HG02938 (cell line): ENCODE measurements at regions not wholly inside any gene's neighbourhood (a gene's known extent, or its start where the extent isn't known, plus 50 kb on each side); places are given as distances from the start of the nearest gene placed in this dataset.

Source experiments
- ATAC-seq: cut with Tn5 transposase; IDR thresholded peaks from one replicate; pipeline ENCODE4 v1.9.1; 2021; ENCODE audit warnings: mild to moderate bottlenecking, moderate library complexity; ENCODE audit not compliant: unreplicated experiment

- no peak for ATAC-seq
These were observed 401.3 kb upstream of the PIK3C3 start for GRCh38 chr18:41553716-41554115.

- no peak for ATAC-seq
These were observed 406.3 kb upstream of the PIK3C3 start for GRCh38 chr18:41548521-41549260.

- no peak for ATAC-seq
These were observed 409.7 kb upstream of the PIK3C3 start for GRCh38 chr18:41545091-41545888.

- no peak for ATAC-seq
These were observed 411.2 kb upstream of the PIK3C3 start for GRCh38 chr18:41543815-41544214.

- ATAC-seq: no peak
These were observed 414.7 kb upstream of the PIK3C3 start for GRCh38 chr18:41540237-41540871.

GRCh38 chr18:41538751-41539150 lies 416.3 kb upstream of the PIK3C3 start:
- no peak for ATAC-seq

- no peak for ATAC-seq
These were observed 417.4 kb upstream of the PIK3C3 start for GRCh38 chr18:41537666-41538065.

- ATAC-seq: no peak
These were observed 422.5 kb upstream of the PIK3C3 start for GRCh38 chr18:41532344-41533086.

- no peak for ATAC-seq
These were observed 424.1 kb upstream of the PIK3C3 start for GRCh38 chr18:41530970-41531369.

- ATAC-seq: no peak
These were observed 425.9 kb upstream of the PIK3C3 start for GRCh38 chr18:41529093-41529492.

- ATAC-seq: no peak
These were observed 429.0 kb upstream of the PIK3C3 start for GRCh38 chr18:41526054-41526453.

GRCh38 chr18:41524674-41525470 lies 430.2 kb upstream of the PIK3C3 start:
- no peak for ATAC-seq

GRCh38 chr18:41517142-41517541 lies 437.9 kb upstream of the PIK3C3 start:
- ATAC-seq: no peak

- ATAC-seq: no peak
These were observed 441.6 kb upstream of the PIK3C3 start for GRCh38 chr18:41513438-41513837.

- no peak for ATAC-seq
These were observed 450.7 kb upstream of the PIK3C3 start for GRCh38 chr18:41504316-41504715.

- no peak for ATAC-seq
These were observed 453.2 kb upstream of the PIK3C3 start for GRCh38 chr18:41501848-41502247.

- ATAC-seq: no peak
These were observed 455.7 kb upstream of the PIK3C3 start for GRCh38 chr18:41499345-41499744.

- no peak for ATAC-seq
These were observed 464.2 kb upstream of the PIK3C3 start for GRCh38 chr18:41490861-41491260.

- ATAC-seq: no peak
These were observed 468.5 kb upstream of the PIK3C3 start for GRCh38 chr18:41486575-41486974.

GRCh38 chr18:41484069-41484468 lies 471.0 kb upstream of the PIK3C3 start:
- ATAC-seq: no peak
